GM23248 (cell line): ENCODE measurements at regions not wholly inside any gene's neighbourhood (a gene's known extent, or its start where the extent isn't known, plus 50 kb on each side); places are given as distances from the start of the nearest gene placed in this dataset.

Source experiments
- EZH2 ChIP-seq: fragments of 200-600 bp; sonication (generic); IDR thresholded peaks from 2 replicates; pipeline ENCODE4 v1.6.1; 2018; ENCODE audit warnings: antibody characterized with exemption, mild to moderate bottlenecking; ENCODE audit not compliant: insufficient read depth, poor library complexity, severe bottlenecking
- EZH2phosphoT487 ChIP-seq: fragments of 200-600 bp; sonication (generic); IDR thresholded peaks from 2 replicates; pipeline ENCODE4 v1.6.1; 2018; ENCODE audit warnings: antibody characterized with exemption, moderate library complexity, mild to moderate bottlenecking, low read depth; ENCODE audit not compliant: insufficient read depth

- TF ChIP-seq EZH2: no peak
- TF ChIP-seq EZH2phosphoT487: no peak
Observed at GRCh38 chr18:55981712-55982475, 393.9 kb upstream of the TCF4 start.
